LoVo (cell line): ENCODE measurements at regions not wholly inside any gene's neighbourhood (a gene's known extent, or its start where the extent isn't known, plus 50 kb on each side); places are given as distances from the start of the nearest gene placed in this dataset.
"Not testable (repeated sequence)": the region's sequence is repeated elsewhere in the genome, so short reads cannot be mapped to it uniquely, and the experiment has no call there.

Experiments
- DNase-seq: peaks from one replicate; pipeline ENCODE4 v3.0.0-alpha.2; 2016; ENCODE audit warnings: low spot score

DNA sequence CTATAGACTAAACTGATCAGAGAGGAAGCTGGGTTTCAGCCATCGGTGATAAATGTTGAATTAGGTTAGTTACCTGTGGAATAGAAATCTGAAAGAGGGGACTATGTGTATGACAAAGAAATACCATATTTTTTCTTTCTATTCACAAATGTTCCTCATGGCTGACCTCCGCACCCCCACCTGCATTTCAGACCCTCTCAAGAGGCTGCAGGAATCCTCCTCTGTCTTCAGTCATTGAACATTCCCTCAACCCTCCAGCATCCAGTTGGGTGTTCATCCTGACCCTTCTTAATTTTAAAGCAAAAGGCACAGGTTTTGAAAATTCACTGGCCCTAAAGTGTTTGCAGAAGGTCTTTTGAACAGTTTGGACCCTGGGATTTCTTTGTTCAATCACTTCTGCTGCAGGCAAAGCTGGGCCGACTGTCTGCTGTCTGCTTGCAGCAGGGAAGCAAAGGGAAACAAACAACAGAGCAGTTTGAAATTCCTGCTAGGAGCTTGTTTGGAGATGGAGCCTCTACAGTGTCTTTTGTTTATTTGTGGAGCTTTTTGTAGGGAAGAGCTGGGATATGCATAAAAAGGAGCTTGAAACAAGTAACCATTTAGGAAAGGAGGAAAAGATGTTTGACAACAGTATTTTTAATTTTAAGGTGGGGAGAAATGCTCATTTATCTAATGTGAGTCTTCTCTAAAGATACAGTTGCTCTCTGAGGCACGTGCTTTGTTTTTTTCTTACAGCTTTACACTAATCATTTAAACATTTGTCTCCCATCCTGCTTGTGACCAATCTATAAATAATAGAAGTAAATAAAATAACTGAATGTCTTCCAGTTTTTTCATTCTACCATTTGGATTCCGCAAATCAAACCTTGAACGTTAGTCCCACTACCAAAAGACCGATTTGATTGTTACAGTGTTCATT is 213.3 kb upstream of the MMADHC start:
- no peak for DNase-seq

DNA sequence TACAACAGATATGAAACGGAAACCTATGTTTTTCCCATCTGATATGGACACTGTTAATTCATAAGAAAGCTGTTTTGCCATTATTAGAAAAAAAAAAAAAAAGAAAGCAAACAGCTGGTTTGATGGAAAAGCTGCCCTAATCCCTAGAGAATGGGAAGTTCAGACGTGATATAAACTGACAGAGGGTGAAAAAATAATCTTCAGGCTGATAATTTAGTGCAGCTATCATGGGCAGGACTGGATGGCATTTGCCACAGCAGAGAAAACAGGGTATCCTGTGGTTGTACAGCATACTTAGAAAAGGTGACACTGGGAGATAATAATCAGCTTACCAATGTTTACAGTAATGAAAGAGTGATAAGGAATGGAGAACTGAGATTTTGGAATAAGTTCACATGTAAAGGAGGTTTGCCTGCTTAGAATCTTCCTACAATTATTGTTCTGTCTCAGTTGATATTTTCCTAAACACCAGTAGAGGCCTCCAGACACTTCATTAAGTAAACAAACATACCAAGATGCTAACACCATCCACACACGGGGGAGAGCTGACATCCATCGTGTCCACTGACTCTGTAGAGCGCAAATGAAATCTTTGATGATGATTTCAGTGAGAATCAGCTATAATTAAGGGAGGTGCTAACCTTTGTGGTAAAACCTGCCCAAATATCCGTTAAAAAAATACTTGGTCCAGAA is 211.6 kb upstream of the MMADHC start:
- DNase-seq = peak; percentile 27

DNA sequence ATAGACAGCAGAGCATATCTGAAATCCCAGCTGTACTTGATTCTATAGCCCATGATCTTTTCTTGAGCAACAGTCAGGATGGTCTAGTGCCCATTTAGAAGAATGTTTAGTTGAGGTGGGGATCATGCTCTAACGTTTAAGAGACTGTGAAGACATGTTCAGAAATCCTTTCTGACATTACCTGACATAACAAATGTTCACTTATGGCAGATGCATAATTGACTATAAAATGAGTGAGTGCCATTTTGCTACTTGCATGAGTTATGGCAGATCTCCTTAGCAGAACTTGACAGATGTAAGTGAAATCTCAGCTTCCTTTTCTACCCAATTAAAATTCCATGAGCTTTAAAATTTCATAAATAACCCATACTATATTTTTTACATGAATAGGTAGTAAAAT is 209.5 kb upstream of the MMADHC start:
- DNase-seq = no peak

DNA sequence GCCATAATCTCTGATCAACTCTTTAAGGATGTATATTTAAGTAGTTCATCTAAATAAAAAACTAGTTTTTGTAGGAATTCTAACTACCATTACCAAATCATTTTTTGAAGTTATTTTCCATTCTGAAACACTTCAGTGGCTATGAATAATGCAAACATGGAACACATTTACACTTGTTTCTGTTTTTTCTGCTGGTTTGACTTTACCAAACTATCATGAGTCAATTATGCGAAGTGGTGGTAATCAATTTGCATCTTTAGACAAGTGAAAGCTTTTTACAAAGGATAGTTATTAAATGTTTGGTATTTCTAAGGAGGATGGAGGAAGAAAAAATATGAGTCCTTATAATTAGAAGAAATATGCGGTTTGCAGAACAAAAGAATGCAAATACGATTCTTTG is 202.0 kb upstream of the MMADHC start:
- DNase-seq = no peak

DNA sequence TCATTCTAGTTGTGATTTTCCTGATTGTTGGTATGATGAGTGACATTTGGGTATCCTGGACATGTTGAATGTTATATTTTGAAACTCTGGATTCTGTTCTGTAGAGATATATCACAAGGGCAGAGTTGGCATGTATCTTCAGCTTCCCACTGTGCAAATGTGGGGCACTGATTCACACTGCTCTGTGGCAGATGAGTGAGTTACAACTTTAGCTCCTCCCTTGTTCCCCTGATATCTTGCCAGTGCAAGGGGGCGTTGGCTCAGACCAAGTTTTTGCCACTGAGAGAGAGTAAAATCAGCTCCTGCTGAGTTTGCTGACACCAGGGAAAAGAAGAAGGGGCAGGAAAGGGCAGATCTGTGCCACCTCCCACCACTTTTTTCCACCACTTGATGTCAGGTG is 199.6 kb upstream of the MMADHC start:
- DNase-seq = no peak

DNA sequence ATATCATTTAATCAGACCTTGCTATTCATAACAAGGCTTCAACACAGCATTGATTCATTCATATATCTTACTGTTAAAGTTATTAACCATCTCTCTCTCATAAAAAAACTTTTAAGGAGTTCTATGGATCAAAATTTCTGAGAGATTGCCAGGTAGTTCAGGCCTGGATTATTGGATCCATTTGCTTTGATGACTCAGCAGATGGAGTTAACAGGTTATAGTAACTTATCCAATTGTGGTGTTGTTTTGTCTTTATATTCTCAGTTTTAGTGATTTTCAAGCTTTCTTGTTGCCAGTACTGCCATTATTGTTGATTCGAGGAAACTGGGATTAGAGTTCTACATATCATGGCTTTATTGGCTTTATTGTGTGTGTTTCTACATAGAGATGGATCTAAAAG is 195.7 kb upstream of the MMADHC start:
- DNase-seq = no peak

DNA sequence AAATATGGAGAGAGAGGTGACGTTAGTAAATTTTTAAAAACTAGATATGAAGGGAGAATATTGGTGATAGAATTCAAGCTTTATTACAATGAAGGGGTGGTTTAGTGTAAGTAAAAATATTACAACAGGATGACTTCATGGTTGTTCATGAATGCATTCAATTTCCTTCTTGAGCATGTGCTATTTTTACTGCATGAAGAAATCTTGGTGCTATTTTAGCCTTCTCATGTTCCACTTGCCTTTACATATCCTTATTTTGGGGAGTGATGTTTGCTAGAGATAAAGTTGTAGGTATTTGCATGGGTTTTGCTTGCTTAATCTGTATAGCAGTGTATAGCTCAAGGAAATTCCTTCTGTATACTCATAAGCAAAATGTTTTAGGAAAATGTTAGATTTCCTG is 195.0 kb upstream of the MMADHC start:
- no peak for DNase-seq

DNA sequence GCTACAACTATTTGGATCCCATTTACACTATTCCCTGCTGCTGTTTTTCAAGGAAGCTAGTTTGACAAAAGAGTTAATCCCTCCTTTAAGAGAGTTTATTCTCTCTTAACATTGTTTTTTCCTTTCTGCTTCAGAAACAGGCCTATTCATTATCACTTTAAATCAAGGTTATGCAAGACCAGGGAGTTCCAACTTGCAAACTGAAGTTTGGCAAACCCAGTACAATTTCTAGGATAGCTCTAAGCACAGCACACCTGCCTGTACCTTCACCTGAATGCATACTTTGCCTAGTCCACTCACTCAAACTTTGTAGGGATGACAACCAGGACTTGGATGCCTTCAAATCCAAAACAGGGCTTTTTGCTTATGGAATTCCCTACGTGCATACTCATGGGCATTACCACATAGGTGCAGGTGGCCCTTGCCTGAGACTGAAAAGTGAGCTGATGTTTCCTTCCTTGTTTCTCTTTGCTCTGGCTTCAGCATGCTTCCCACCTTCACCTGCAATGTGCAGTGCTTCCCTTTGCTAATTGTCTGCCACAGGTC is 193.8 kb upstream of the MMADHC start:
- DNase-seq = no peak

DNA sequence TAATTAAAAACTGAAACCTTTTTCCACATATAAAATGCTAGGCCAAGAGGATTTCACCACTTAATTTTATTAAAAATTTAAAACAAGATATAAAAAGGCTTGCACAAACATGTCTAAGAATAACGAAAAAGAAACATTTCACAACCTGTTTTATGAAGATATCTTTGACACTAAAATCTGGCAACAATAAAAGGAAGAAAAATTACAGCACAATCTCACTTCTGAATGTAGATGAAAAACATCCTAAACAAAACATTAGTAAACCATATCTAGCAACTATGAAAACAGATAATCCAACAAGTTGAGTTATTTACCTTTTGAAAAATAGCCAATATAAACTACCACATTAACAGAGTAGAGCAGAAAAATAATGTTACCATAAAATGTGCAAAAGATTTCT is 185.4 kb upstream of the MMADHC start:
- DNase-seq = no peak

DNA sequence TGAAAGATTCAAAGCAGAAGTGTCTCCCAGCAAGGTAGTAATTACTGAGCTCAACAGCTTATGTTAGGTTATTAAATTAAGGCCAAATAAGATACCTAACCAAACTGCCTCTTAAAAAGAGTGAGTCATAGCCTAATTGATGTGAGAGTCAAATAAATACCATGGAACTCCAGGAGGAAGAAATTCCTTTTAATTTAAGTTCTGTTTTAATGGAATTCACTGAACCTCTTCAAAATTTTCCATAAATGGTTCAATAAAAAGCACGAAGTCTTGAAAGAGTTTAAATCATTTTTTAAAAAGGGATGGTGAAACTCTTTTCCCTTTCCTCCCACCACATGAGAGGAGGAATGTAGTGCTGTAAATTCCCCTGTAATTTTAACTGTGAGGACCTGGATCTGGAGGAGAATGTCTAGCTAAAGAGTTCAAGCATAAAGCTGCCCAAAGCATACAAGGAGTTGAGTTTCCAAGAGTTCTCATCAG is 180.8 kb upstream of the MMADHC start:
- peak; percentile 69 for DNase-seq

DNA sequence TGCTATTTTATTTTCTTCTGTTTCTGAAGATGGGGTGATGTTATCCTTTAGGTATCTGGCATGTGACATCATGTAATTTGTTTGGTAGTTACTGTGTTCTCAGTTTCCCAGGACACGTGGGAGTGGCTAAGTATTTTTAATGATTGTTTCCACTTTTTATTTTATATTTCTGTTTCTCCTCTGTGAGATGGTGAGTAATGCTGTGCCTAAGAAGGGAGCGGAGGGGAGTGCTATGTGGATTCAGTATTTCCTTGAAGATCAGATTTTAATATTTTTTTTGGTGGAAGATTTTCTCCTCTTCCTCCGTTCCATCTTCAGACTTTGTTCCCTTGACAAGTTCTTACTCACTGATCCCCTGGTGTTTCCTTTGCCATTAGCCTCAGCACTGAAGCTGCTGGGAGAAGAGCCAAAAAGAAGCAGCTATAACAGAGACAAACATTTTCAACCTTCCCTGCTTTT is 180.0 kb upstream of the MMADHC start:
- peak; percentile 61 for DNase-seq

DNA sequence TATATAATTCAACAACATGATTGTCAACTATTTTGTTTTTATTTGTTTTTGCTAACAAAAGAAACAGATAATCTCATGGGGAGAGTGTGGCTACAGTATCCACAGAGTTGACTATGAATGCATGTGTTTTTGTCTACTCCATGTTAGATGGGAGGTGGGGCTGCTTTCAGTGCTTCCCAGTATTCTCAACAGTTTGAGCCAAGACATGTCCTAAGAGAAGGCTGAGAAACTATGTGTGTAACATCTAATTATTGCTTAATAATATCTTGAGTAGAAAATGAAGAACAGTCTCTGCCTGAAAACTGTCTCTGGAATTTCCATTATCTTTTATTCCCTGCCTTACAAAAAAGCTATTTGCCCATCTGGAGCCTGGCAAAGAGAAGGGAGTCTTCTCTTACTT is 178.8 kb upstream of the MMADHC start:
- no peak for DNase-seq

DNA sequence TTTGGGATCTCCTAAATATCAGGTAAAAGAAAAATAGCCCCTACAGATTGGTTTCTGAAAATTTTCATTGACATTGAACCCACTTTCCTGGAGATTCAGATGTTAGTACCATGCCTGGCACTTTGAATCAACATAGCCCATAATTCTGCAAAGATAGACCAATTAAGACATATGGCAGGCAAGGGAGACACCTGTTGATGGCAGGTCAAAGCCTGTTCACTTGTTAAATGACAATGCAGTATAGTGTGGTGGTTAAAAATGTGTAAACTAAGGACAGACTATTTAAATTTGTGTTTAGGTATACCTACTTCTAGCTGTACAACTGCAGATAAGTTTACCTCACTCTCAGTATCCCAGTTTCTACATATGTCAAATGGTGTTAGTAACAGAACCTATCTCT is 178.1 kb upstream of the MMADHC start:
- DNase-seq = no peak

DNA sequence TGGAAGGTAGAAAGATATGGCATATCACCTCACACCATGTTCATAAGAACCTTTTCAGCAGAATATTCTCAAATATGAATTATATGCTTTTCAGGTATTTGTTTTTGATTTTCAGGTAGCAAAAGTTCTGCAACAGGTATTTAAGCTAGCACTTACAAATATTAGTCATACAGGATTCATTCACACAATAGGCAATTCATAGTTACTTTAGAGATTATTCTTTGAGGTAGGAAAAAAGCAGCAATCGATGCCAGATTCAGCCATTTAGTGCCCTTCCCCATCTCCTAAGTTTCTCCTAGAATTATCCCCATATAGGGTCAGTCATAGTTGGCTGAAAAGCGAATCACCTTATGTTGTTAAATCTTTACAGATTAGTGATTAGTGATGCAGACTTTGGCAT is 177.4 kb upstream of the MMADHC start:
- no peak for DNase-seq

DNA sequence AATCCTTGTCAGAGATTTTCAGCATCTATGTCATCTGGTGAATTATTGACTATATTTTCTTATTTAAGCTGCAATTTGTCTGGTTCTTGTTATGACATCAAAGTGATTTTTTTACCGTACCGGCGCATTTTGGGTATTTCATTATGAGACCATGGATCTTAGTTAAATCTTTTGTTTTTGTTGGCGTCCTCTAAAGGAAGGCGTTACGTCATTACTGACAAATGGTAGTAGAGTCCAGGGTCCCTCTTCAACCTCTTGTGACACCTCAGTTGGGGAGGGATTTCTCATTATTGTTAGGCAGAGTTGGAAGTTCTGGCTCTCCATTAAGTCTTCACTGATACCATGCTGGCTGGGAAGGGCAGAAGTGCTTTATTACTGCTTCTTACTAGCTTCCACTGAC is 175.8 kb upstream of the MMADHC start:
- no peak for DNase-seq

DNA sequence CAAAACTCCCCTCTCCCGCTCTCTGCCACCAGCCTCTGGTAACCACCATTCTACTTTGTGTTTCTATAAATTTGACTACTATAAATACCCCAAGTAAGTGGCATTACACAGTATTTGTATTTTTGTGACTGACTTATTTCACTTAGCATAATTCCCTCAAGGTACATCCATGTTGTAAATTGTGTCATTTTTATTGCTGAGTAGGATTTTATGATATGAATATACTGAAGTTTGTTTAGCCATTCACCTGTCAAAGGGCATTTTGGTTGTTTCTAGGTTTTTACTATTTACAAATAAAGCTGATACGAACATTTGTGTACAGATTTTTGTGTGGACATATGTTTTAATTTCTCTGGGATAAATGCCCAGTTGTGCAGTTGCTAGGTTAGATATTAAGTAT is 174.0 kb upstream of the MMADHC start:
- no peak for DNase-seq

DNA sequence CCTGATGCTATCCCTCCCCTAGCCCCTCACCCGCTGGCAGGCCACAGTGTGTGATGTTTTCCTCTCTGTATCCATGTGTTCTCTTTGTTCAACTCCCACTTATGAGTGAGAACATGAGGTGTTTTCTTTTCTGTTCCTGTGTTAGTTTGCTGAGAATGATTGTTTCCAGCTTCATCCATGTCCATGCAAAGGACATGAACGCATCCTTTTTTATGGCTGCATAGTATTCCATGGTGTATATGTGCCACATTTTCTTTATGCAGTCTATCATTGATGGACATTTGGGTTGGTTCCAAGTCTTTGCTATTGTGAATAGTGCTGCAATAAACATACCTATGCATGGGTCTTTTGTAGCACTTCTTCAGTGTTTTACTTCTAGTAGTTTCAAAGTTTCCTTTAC is 171.8 kb upstream of the MMADHC start:
- not testable (repeated sequence) for DNase-seq

DNA sequence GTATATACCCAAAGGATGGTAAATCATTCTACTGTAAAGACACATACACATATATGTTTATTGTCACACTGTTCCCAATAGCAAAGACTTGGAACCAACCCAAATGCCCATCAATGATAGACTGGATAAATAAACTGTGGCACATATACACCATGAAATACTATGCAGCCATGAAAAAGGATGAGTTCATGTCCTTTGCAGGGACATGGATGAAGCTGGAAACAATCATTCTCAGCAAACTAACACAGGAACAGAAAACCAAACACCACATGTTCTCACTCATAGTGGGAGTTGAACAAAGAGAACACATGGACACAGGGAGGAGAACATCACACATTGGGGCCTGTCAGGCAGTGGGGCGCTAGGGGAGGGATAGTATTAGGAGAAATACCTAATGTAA is 167.1 kb upstream of the MMADHC start:
- not testable (repeated sequence) for DNase-seq

DNA sequence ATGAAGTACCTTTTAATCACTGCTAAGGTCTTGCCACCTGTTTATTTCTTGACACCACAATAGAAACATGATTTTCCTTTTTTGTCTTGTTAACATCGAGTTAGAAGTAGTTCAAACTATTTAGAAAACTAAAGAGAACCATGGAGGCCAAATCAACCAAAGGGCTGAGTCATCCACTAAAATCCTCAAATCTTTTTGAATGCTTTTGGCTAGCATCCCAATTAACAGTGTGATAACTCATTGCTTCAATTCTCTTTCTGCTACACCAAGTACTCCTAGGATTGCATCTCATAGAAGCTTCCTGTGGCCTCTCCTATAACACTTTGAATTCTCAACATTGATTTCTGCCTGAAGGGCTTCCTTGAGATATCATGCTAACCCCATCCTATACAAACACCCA is 159.9 kb upstream of the MMADHC start:
- no peak for DNase-seq

DNA sequence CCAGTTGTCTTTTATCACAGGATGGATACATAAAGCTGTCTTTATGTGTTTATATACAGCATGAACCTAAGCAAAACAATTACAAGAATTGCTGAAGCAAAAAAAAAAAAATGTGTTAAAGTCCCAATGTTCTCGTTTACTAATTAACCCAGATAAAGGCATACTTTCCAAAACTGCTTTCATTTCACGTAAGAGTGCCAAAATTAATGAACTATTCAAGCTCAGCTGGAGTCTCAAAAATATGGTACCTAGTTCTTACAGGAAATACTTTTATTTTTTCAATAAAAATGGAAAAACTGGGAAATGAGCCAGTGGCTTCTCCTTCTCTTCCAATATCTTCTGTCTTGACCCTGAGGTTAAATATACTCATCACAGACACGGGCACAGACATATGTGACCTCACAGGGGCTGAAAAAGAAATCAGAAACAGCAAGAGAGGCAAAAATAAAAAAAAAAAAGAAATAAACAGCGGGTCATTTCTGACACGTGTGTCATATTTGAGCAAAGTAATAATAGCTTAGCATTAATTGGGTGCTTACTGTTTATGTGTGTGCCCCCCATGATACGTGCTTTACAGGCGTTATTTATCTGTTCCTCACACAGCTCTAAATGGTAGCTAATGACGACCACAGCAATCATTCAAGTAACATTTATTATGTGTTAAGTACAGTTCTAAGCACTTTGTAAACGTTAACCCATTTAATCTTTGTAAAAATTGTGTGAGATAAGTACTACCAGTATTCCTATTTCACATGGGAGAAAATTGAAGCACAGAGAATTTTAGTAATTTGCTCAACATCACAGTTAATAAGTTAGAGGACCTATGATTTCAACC is 158.0 kb upstream of the MMADHC start:
- DNase-seq = no peak

DNA sequence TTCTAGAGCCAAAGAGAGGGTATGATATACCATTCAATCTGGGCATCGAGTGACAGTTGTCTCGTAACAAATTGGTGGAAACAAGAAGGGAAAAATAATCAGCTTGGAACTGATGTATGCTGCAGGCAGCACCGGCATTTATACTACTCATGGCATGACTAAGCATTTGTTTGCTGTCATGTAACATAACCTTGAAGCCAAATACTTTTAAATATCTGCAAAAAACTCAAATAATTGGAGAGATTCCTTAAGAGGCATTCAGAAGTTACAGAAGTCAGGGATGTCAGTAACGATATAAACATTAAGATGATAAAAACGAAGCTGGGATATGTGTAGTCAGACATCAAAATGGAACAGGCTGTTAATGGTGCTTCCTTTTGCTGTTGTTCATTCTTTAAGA is 157.3 kb upstream of the MMADHC start:
- DNase-seq = no peak

DNA sequence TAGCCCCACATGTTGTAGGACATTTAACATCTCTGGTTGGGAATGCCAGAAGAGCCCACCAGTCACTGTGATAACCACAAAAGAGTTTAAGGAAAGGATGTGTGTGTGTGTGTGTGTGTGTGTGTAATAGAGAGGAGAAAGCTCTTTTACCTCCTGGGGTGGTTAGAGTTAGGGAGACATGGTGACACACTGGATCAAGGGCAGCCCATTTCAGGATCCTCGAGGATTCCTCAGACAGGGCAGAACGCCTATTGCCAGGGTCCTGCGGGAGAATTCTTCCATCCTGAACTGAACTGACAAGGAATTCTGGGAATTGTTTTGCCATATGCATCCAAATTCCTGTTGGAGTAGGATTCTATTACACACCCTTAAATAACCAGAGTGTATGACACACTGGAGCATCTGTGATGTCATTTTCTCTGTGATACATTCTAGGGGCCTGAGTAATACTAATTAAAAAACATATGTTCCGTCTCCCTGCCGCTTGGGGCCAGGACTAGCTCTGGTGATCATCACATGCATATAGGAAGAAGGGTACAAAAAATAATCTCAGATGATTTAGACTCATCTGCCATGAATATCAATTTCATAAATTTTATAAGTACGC is 156.4 kb upstream of the MMADHC start:
- DNase-seq = no peak
